ENCODE measurements at regions not wholly inside any gene's neighbourhood (a gene's known extent, or its start where the extent isn't known, plus 50 kb on each side); places are given as distances from the start of the nearest gene placed in this dataset.

GRCh38 chr16:55380485-55380884, 56.5 kb downstream of the IRX6 start:
- no peak for DNase-seq

GRCh38 chr16:55384288-55385247, 60.6 kb downstream of the IRX6 start:
- no peak for DNase-seq

- DNase-seq: no peak
Observed at GRCh38 chr16:55385359-55385758, 61.4 kb downstream of the IRX6 start.

GRCh38 chr16:55386534-55387296, 62.7 kb downstream of the IRX6 start:
- no peak for DNase-seq

GRCh38 chr16:55388131-55388862, 64.3 kb downstream of the IRX6 start:
- DNase-seq: no peak

GRCh38 chr16:55389426-55390073, 65.5 kb downstream of the IRX6 start:
- no peak for DNase-seq

- DNase-seq: no peak
Observed at GRCh38 chr16:55390630-55391237, 66.7 kb downstream of the IRX6 start.

GRCh38 chr16:55391760-55392375, 67.9 kb downstream of the IRX6 start:
- DNase-seq: peak; percentile 49 to 68

- no peak for DNase-seq
Observed at GRCh38 chr16:55392701-55393100, 68.7 kb downstream of the IRX6 start.

GRCh38 chr16:55393991-55394390, 70.0 kb downstream of the IRX6 start:
- no peak for DNase-seq

GRCh38 chr16:55398762-55399161, 74.8 kb downstream of the IRX6 start:
- no peak for DNase-seq

- DNase-seq: no peak
Observed at GRCh38 chr16:55399911-55400310, 75.9 kb downstream of the IRX6 start.

GRCh38 chr16:55401046-55401445, 77.0 kb downstream of the IRX6 start:
- no peak for DNase-seq

GRCh38 chr16:55403464-55403863, 75.5 kb upstream of the MMP2 start:
- DNase-seq: no peak

GRCh38 chr16:55406651-55407050, 72.3 kb upstream of the MMP2 start:
- no peak for DNase-seq

- DNase-seq: no peak
Observed at GRCh38 chr16:55408661-55409060, 70.3 kb upstream of the MMP2 start.

- no peak for DNase-seq
Observed at GRCh38 chr16:55411231-55411630, 67.8 kb upstream of the MMP2 start.

- DNase-seq: no peak
Observed at GRCh38 chr16:55418586-55418985, 60.4 kb upstream of the MMP2 start.

- DNase-seq: no peak
Observed at GRCh38 chr16:55421226-55421625, 57.8 kb upstream of the MMP2 start.

GRCh38 chr16:55426865-55427484, 52.0 kb upstream of the MMP2 start:
- DNase-seq: no peak

All from inflammatory macrophage (primary cell).